ENCODE measurements at regions not wholly inside any gene's neighbourhood (a gene's known extent, or its start where the extent isn't known, plus 50 kb on each side); places are given as distances from the start of the nearest gene placed in this dataset.

GRCh38 chr6:81656231-81656630, 96.2 kb downstream of the TENT5A start:
- TF ChIP-seq CTCF (IDR thresholded peaks at IDR 0.05; ENCODE audit: low read length) (no peak), EZH2 (IDR thresholded peaks at IDR 0.05; ENCODE audit: borderline replicate concordance, low read length) (no peak)

All from OCI-LY1 (cell line).